ENCODE measurements at regions not wholly inside any gene's neighbourhood (a gene's known extent, or its start where the extent isn't known, plus 50 kb on each side); places are given as distances from the start of the nearest gene placed in this dataset.

DNA sequence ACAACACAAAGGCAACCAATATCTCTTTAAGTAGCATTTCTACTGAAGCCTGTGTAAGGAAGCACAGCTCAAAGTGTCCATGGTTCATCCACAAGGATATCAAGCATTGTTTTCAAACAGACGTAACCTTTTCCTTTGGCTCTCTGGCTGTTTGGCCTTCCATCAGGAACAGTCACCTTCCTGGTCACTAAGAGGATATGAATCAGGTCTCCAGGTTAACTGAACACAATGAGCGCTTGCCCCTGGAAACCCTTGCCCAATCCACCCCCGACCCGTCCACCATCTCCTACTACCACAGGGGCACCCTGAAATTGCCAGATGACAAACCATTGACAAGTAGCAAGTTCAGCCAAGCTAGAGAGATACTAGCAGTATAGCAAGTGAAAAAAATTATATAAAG, 114.4 kb upstream of the COL21A1 start:
- H3K4me3 ChIP-seq (ENCODE audit: low read depth, low read length): no peak overlapping the region
- peaks cover 38% of the 10 kb centered on the region for H3K4me1 ChIP-seq (ENCODE audit: control insufficient read depth, insufficient read depth, low read length, unreplicated experiment)
- H3K27me3 ChIP-seq (ENCODE audit: insufficient read depth, low read length): no peaks in the 10 kb centered on the region
- no peak overlapping the region for H3K27ac ChIP-seq (ENCODE audit: low read depth, low read length)
- no peaks in the 10 kb centered on the region for H3K36me3 ChIP-seq (ENCODE audit: insufficient read depth, low read length)
- H2AFZ ChIP-seq (ENCODE audit: low read length, unreplicated experiment): no peak overlapping the region
- H3K79me2 ChIP-seq (ENCODE audit: control insufficient read depth, insufficient read depth, low read length, unreplicated experiment): no peaks in the 10 kb centered on the region

DNA sequence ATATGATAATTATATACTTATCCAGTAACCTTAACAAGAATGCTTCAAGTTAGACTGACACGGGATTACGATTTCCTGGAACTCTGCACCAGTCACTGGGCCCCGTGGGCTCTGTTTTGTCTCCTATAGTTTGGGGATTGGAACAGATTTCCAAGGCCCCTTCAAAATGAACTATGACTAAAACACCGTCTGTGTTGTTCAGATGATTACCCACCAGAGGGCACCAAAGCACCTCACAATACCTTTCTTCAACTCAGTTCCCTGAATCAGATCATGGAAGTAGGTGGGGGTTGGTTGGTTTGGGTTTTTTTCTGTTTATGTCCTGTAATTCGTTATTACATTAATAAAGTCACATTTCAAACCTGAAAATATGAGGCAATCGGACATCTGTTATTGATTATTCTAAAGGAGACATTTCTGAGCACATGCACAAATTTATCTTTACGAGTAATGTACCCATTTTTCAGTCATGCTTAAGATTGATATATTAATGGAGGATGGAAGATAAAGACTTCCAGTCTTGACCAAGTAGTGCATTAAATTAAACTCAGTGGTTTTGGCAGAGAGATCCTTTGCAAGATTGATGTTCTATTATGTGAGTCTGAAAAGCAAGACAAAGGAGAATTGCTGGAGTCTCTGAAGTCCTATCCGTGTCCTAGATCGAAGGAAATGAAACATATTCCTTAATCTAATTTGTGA, 112.0 kb upstream of the COL21A1 start:
- no peaks in the 10 kb centered on the region for H3K79me2 ChIP-seq (ENCODE audit: control insufficient read depth, insufficient read depth, low read length, unreplicated experiment)
- H2AFZ ChIP-seq (ENCODE audit: low read length, unreplicated experiment): no peak overlapping the region
- H3K4me3 ChIP-seq (ENCODE audit: low read depth, low read length): no peak overlapping the region
- H3K36me3 ChIP-seq (ENCODE audit: insufficient read depth, low read length): no peaks in the 10 kb centered on the region
- H3K27ac ChIP-seq (ENCODE audit: low read depth, low read length): no peak overlapping the region
- H3K4me1 ChIP-seq (ENCODE audit: control insufficient read depth, insufficient read depth, low read length, unreplicated experiment): peaks cover 33% of the 10 kb centered on the region
- no peaks in the 10 kb centered on the region for H3K27me3 ChIP-seq (ENCODE audit: insufficient read depth, low read length)

DNA sequence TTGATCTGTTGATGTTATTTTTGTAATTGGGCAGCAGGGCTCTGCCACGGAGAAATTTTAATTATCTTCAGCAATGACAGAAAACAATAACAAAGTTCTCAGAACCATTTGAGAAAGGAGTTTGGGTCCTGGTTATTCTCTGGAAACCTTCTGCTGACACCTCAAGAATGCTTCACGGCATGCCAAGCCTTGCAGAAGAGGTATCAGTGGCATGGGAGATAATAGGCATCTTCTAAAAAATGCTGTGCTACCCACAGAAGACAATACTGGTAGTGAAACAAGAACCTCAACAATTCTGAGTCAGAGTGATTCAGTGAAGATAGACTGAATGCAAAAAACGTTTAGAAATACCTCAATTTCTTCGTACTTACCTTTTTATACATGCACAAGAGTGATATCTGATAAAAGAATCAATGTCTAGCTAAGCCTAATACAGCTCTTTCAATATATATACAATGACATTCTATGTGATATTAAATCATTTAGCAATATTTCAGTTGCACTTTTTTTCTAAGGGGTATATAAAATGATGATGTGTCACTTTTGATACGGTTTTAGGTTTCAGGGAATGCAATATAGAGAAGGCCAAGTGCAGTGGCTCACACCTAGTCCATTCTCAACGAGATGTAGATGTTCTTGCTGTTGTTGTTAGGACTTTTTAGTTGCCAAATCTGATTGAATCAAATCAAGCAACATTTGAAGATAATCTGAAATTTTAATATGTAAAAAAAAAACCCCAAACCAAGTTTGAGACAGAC, 110.4 kb upstream of the COL21A1 start:
- Histone ChIP-seq H3K79me2 (ENCODE audit: control insufficient read depth, insufficient read depth, low read length, unreplicated experiment) (no peaks in the 10 kb centered on the region), H2AFZ (ENCODE audit: low read length, unreplicated experiment) (peak overlapping the region; percentile 11), H3K4me3 (ENCODE audit: low read depth, low read length) (no peak overlapping the region), H3K4me1 (ENCODE audit: control insufficient read depth, insufficient read depth, low read length, unreplicated experiment) (peaks cover 23% of the 10 kb centered on the region), H3K27ac (ENCODE audit: low read depth, low read length) (peak overlapping the region; percentile 6; the same call in 1 of the 2 replicates), H3K36me3 (ENCODE audit: insufficient read depth, low read length) (no peaks in the 10 kb centered on the region), H3K27me3 (ENCODE audit: insufficient read depth, low read length) (no peaks in the 10 kb centered on the region)

DNA sequence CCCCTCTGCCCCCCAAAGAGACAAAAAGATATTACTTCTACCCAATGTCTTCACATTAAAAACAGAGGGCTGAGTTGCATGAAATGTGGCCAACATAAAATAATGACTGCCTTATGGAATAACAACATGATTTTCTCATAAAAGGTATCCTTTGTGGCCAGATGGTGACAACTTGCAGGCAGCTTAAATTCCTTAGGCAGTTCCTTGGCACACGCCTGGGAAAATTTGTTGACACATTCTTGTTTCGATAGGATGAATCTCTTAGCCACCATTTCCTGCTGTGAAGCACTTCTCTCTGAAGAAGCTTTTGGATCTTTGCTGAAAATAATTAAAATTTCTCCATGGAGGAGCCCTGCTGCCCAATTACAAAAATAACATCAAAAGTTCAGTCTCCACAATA, 109.0 kb upstream of the COL21A1 start:
- no peaks in the 10 kb centered on the region for H3K79me2 ChIP-seq (ENCODE audit: control insufficient read depth, insufficient read depth, low read length, unreplicated experiment)
- H3K36me3 ChIP-seq (ENCODE audit: insufficient read depth, low read length): no peaks in the 10 kb centered on the region
- H3K27ac ChIP-seq (ENCODE audit: low read depth, low read length): no peak overlapping the region
- H2AFZ ChIP-seq (ENCODE audit: low read length, unreplicated experiment): peak overlapping the region; percentile 4
- H3K4me1 ChIP-seq (ENCODE audit: control insufficient read depth, insufficient read depth, low read length, unreplicated experiment): peaks cover 23% of the 10 kb centered on the region
- no peak overlapping the region for H3K4me3 ChIP-seq (ENCODE audit: low read depth, low read length)
- no peaks in the 10 kb centered on the region for H3K27me3 ChIP-seq (ENCODE audit: insufficient read depth, low read length)

DNA sequence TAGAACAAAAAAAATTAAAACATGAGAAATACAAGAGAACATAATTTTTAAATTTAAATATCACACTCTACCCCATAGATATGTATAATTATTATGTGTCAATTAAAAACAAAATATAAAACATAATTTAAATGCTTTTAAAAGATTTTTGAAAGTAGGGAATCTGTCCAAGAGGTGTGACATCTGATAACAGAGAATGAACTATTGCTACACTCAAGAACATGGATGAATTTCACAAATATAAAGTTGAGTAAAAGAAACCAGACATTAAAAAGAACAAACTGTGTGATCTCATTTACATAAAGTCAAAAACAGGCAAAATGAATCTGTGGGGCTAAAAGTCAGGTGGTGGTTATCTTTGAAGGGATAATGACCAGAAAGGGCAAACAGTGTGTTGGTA, 106.5 kb upstream of the COL21A1 start:
- H3K4me3 ChIP-seq (ENCODE audit: low read depth, low read length): no peak overlapping the region
- H3K27me3 ChIP-seq (ENCODE audit: insufficient read depth, low read length): no peaks in the 10 kb centered on the region
- no peaks in the 10 kb centered on the region for H3K79me2 ChIP-seq (ENCODE audit: control insufficient read depth, insufficient read depth, low read length, unreplicated experiment)
- no peak overlapping the region for H3K27ac ChIP-seq (ENCODE audit: low read depth, low read length)
- H3K4me1 ChIP-seq (ENCODE audit: control insufficient read depth, insufficient read depth, low read length, unreplicated experiment): peaks cover 34% of the 10 kb centered on the region
- no peak overlapping the region for H2AFZ ChIP-seq (ENCODE audit: low read length, unreplicated experiment)
- no peaks in the 10 kb centered on the region for H3K36me3 ChIP-seq (ENCODE audit: insufficient read depth, low read length)

DNA sequence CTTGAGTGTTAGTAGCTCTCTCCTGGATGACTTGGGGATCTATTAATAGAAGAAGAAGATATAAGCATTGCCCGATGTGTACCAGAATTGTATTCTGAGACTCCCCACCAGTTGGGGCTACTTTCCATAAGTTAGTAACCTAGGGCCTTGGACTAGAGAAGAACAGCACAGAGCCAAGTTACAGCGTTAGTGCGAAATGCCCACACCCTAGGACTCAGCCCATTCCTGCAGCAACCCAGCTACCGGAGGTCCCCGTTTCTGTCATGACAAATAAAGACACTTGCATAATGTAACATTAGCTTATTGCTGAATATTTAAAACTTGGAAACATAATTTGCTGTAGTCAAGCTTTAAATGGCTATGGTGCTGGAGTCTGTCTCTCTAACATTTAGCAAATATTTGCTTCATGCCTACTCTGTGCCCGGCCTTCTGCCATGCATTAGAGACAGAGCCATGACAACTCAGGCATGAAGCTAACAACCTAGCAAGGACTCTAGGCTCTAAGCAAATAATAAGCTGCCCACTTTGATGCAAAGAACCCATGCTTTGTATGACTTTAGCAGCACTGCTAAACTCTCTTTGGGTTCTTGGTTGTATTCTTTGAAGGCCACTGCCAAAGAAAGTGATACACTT, 103.4 kb upstream of the COL21A1 start:
- Histone ChIP-seq H3K79me2 (ENCODE audit: control insufficient read depth, insufficient read depth, low read length, unreplicated experiment) (no peaks in the 10 kb centered on the region), H3K27me3 (ENCODE audit: insufficient read depth, low read length) (no peaks in the 10 kb centered on the region), H3K36me3 (ENCODE audit: insufficient read depth, low read length) (no peaks in the 10 kb centered on the region), H3K27ac (ENCODE audit: low read depth, low read length) (no peak overlapping the region), H3K4me3 (ENCODE audit: low read depth, low read length) (no peak overlapping the region), H3K4me1 (ENCODE audit: control insufficient read depth, insufficient read depth, low read length, unreplicated experiment) (peaks cover 35% of the 10 kb centered on the region), H2AFZ (ENCODE audit: low read length, unreplicated experiment) (no peak overlapping the region)

DNA sequence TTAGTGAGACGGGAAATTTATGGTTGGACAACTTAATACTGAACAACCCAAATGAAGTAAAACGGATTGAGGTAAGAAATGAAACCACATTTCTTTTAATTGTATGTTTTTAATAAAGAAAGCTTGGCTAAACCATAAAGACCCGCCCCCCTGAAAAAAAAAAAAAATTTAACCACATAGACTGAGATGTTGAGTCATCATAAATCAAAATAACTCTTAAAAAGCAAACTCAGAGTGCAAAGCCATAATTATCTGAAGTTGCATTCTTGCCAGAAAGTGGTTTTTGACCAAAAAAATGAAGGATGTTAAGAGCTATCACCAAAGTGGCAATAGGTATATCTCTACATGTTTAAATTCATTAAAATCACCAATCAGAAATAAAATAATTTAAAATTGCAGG, 101.8 kb upstream of the COL21A1 start:
- no peak overlapping the region for H2AFZ ChIP-seq (ENCODE audit: low read length, unreplicated experiment)
- no peaks in the 10 kb centered on the region for H3K27me3 ChIP-seq (ENCODE audit: insufficient read depth, low read length)
- peak overlapping the region; percentile 84 for H3K27ac ChIP-seq (ENCODE audit: low read depth, low read length)
- peaks cover 35% of the 10 kb centered on the region for H3K4me1 ChIP-seq (ENCODE audit: control insufficient read depth, insufficient read depth, low read length, unreplicated experiment)
- H3K36me3 ChIP-seq (ENCODE audit: insufficient read depth, low read length): no peaks in the 10 kb centered on the region
- H3K79me2 ChIP-seq (ENCODE audit: control insufficient read depth, insufficient read depth, low read length, unreplicated experiment): no peaks in the 10 kb centered on the region
- peak overlapping the region; percentile 4; the same call in 1 of the 2 replicates for H3K4me3 ChIP-seq (ENCODE audit: low read depth, low read length)

DNA sequence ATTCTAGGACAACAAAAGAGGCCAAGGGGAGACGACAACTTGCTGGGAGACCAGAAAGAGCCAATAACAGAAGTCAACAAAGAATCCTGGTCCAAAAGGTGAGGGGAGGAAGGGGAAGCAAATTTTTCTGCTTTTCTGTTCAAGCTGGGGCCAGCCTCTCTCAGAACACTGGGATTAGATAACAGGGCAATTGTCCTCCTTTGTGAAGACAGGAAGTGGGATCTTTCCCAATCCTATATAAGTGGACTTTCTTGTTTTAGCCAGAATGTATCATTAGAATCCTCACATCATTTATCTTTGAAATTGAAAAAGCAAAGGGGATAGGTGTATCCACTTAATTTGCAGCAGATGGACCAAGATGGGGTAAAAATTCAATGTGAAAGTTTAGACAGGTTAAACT, 101.2 kb upstream of the COL21A1 start:
- Histone ChIP-seq H3K4me1 (ENCODE audit: control insufficient read depth, insufficient read depth, low read length, unreplicated experiment) (peaks cover 35% of the 10 kb centered on the region), H2AFZ (ENCODE audit: low read length, unreplicated experiment) (peak overlapping the region; percentile 81), H3K27ac (ENCODE audit: low read depth, low read length) (peak overlapping the region; percentile 84), H3K27me3 (ENCODE audit: insufficient read depth, low read length) (no peaks in the 10 kb centered on the region), H3K36me3 (ENCODE audit: insufficient read depth, low read length) (no peaks in the 10 kb centered on the region), H3K4me3 (ENCODE audit: low read depth, low read length) (peak overlapping the region; percentile 4; the same call in 1 of the 2 replicates), H3K79me2 (ENCODE audit: control insufficient read depth, insufficient read depth, low read length, unreplicated experiment) (no peaks in the 10 kb centered on the region)

DNA sequence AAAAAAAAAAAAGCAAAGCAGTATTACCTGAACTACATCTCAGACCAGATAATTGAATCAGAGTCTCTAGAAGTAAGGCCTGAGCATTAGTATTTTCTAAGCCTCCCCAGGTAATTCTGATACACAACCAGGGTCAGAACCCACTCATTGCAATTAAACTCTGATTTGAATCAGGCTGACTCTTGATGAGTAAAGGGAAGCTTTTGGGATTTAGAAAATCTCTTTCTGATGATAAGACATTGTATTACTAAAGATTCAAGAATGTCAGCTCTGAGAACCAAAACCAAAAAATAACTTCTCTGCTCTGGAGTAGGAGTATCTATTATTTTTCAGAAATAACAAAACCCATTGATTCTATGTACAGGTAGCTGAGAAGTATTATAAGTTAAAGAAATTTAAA, 100.1 kb upstream of the COL21A1 start:
- Histone ChIP-seq H3K36me3 (ENCODE audit: insufficient read depth, low read length) (no peaks in the 10 kb centered on the region), H3K79me2 (ENCODE audit: control insufficient read depth, insufficient read depth, low read length, unreplicated experiment) (no peaks in the 10 kb centered on the region), H3K4me1 (ENCODE audit: control insufficient read depth, insufficient read depth, low read length, unreplicated experiment) (peaks cover 35% of the 10 kb centered on the region), H3K4me3 (ENCODE audit: low read depth, low read length) (no peak overlapping the region), H3K27ac (ENCODE audit: low read depth, low read length) (peak overlapping the region; percentile 84), H2AFZ (ENCODE audit: low read length, unreplicated experiment) (no peak overlapping the region), H3K27me3 (ENCODE audit: insufficient read depth, low read length) (no peaks in the 10 kb centered on the region)

DNA sequence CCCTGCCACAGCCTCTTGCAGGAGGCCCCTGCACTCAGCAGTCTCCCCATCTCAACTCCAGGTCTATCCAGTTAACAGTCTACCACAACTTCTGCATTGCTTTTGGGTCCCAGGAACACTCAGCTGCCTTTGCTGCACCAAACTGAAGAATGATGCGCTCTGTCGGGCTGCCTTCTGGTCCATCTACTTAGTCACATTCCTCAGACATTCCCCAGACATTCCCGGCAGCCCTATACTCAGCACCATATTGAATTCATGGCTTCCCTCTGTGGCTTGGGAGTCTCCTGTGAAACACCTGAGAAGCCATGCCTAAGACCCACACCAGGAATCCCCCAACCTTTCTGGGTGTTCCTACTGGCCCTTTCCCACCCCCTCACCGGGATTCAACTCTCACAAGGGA, 99.6 kb upstream of the COL21A1 start:
- Histone ChIP-seq H3K4me1 (ENCODE audit: control insufficient read depth, insufficient read depth, low read length, unreplicated experiment) (peaks cover 35% of the 10 kb centered on the region), H3K27ac (ENCODE audit: low read depth, low read length) (peak overlapping the region; percentile 84), H3K4me3 (ENCODE audit: low read depth, low read length) (no peak overlapping the region), H2AFZ (ENCODE audit: low read length, unreplicated experiment) (no peak overlapping the region), H3K36me3 (ENCODE audit: insufficient read depth, low read length) (no peaks in the 10 kb centered on the region), H3K27me3 (ENCODE audit: insufficient read depth, low read length) (no peaks in the 10 kb centered on the region), H3K79me2 (ENCODE audit: control insufficient read depth, insufficient read depth, low read length, unreplicated experiment) (no peaks in the 10 kb centered on the region)
